ENCODE measurements at regions not wholly inside any gene's neighbourhood (a gene's known extent, or its start where the extent isn't known, plus 50 kb on each side); places are given as distances from the start of the nearest gene placed in this dataset.

DNA sequence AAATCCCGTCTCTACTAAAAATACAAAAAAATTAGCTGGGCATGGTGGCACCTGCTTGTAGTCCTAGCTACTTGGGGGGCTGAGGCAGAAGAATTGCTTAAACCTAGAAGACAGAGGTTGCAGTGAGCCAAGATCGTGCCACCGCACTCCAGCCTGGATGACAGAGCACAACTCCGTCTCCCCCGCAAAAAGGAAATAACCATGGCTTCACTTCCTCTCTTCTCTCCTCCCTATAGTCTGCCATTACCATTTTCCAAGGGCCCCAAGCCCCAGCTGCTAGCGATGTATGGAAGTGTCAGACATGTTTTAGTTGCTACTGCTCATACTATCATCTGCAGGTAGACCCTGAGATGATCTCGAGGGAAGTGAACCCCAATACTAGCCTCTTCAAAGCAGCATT is 177.3 kb upstream of the FAM9B start (continued):
- no peak for TF ChIP-seq ZNF768 (tag by site-specific recombination; IDR thresholded peaks at IDR 0.05)
- TF ChIP-seq ZNF707 (tag by site-specific recombination; IDR thresholded peaks at IDR 0.05) = no peak
- no peak for TF ChIP-seq ZFP41 (tag by site-specific recombination; IDR thresholded peaks at IDR 0.05; ENCODE audit: borderline replicate concordance)
- no peak for TF ChIP-seq ZNF660 (tag by site-specific recombination; IDR thresholded peaks at IDR 0.05)

DNA sequence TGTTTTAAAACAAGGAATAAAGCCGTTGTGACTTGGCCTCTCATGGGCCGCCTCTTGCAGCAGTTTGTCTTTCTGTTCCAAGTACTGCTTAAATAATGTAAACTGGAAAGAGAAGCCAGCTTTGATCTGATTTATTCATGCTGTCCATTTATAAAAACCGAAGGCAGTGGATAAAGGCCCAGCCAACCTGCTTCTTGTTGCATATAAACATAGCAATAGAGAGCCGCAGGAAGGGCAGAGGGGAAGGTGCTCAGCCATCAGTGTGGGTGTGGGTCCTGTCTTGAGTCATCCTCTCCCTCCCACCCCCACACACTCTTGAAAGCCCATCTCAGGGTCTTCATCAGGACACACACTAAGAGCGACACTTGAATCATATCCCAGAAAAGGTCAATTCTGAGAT is 187.9 kb upstream of the FAM9B start:
- H3K27ac ChIP-seq (ENCODE audit: extremely low read depth, low read depth, low read length) = no peak overlapping the region
- no peaks in the 10 kb centered on the region for H3K36me3 ChIP-seq (ENCODE audit: control insufficient read depth in 2 of 2, insufficient read depth in 1 of 2, low read length in 2 of 2)
- no peaks in the 10 kb centered on the region for H3K9me3 ChIP-seq (ENCODE audit: control insufficient read depth, insufficient read depth, low read depth, low read length)
- POLR2A ChIA-PET = no interaction called here
- H3K4me1 ChIP-seq (ENCODE audit: control insufficient read depth, insufficient read depth, low read length) = no peaks in the 10 kb centered on the region
- no peak overlapping the region for H3K4me3 ChIP-seq (ENCODE audit: low read depth, low read length)
- TF ChIP-seq ZNF692 (tag by site-specific recombination; IDR thresholded peaks at IDR 0.05) (no peak), ZBTB10 (tag by site-specific recombination; IDR thresholded peaks at IDR 0.05) (no peak), ZFP37 (tag by site-specific recombination; IDR thresholded peaks at IDR 0.05) (no peak), ZNF416 (tag by site-specific recombination; IDR thresholded peaks at IDR 0.05) (no peak)
- CTCF ChIA-PET = no interaction called here

DNA sequence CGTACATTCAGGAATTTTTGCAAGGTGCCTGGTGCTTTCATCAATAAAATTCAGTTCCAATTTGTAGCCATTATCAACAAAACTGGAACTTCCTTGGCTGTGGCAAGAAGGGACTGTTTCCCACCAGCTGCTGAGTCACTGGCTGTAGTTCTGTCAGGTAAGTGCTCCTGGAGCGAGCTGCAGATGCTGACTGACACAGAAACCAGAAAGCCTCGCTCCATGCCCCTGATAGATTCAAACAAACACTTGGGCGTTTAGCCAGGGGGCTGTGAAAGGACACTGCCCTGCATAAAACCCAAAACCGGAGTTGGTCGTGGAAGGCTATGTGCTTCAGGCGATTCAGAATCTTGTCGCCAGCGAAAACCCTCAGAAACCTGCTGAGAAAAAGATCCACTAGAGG is 188.4 kb upstream of the FAM9B start:
- no peaks in the 10 kb centered on the region for H3K36me3 ChIP-seq (ENCODE audit: control insufficient read depth in 2 of 2, insufficient read depth in 1 of 2, low read length in 2 of 2)
- TF ChIP-seq OSR2 (tag by site-specific recombination; IDR thresholded peaks at IDR 0.05) = no peak
- no peak for TF ChIP-seq ZNF354C (tag by site-specific recombination; IDR thresholded peaks at IDR 0.05; ENCODE audit: borderline replicate concordance, low read depth)
- TF ChIP-seq HOXA7 (CRISPR knock-in tag; IDR thresholded peaks at IDR 0.05; ENCODE audit: borderline replicate concordance) = no peak
- no peak for TF ChIP-seq ZNF664 (tag by site-specific recombination; IDR thresholded peaks at IDR 0.05)
- TF ChIP-seq ZNF791 (tag by site-specific recombination; IDR thresholded peaks at IDR 0.05) = no peak
- TF ChIP-seq, protein P1, sequence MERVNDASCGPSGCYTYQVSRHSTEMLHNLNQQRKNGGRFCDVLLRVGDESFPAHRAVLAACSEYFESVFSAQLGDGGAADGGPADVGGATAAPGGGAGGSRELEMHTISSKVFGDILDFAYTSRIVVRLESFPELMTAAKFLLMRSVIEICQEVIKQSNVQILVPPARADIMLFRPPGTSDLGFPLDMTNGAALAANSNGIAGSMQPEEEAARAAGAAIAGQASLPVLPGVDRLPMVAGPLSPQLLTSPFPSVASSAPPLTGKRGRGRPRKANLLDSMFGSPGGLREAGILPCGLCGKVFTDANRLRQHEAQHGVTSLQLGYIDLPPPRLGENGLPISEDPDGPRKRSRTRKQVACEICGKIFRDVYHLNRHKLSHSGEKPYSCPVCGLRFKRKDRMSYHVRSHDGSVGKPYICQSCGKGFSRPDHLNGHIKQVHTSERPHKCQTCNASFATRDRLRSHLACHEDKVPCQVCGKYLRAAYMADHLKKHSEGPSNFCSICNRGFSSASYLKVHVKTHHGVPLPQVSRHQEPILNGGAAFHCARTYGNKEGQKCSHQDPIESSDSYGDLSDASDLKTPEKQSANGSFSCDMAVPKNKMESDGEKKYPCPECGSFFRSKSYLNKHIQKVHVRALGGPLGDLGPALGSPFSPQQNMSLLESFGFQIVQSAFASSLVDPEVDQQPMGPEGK (tag by site-specific recombination; IDR thresholded peaks at IDR 0.05) = no peak
- no peak for TF ChIP-seq ZFP41 (tag by site-specific recombination; IDR thresholded peaks at IDR 0.05; ENCODE audit: borderline replicate concordance)
- TF ChIP-seq SP2 (tag by site-specific recombination; IDR thresholded peaks at IDR 0.05) = no peak
- TF ChIP-seq, protein P2, sequence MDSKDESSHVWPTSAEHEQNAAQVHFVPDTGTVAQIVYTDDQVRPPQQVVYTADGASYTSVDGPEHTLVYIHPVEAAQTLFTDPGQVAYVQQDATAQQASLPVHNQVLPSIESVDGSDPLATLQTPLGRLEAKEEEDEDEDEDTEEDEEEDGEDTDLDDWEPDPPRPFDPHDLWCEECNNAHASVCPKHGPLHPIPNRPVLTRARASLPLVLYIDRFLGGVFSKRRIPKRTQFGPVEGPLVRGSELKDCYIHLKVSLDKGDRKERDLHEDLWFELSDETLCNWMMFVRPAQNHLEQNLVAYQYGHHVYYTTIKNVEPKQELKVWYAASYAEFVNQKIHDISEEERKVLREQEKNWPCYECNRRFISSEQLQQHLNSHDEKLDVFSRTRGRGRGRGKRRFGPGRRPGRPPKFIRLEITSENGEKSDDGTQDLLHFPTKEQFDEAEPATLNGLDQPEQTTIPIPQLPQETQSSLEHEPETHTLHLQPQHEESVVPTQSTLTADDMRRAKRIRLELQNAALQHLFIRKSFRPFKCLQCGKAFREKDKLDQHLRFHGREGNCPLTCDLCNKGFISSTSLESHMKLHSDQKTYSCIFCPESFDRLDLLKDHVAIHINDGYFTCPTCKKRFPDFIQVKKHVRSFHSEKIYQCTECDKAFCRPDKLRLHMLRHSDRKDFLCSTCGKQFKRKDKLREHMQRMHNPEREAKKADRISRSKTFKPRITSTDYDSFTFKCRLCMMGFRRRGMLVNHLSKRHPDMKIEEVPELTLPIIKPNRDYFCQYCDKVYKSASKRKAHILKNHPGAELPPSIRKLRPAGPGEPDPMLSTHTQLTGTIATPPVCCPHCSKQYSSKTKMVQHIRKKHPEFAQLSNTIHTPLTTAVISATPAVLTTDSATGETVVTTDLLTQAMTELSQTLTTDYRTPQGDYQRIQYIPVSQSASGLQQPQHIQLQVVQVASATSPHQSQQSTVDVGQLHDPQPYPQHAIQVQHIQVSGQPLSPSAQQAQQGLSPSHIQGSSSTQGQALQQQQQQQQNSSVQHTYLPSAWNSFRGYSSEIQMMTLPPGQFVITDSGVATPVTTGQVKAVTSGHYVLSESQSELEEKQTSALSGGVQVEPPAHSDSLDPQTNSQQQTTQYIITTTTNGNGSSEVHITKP (tag by site-specific recombination; IDR thresholded peaks at IDR 0.05) = no peak
- no peak for TF ChIP-seq ZNF132 (tag by site-specific recombination; IDR thresholded peaks at IDR 0.05; ENCODE audit: borderline replicate concordance)
- TF ChIP-seq ZNF639 (tag by site-specific recombination; IDR thresholded peaks at IDR 0.05) = no peak
- no peaks in the 10 kb centered on the region for H3K4me1 ChIP-seq (ENCODE audit: control insufficient read depth, insufficient read depth, low read length)
- ChIA-PET POLR2A (no interaction called here), CTCF (no interaction called here)
- no peak overlapping the region for H3K27ac ChIP-seq (ENCODE audit: extremely low read depth, low read depth, low read length)
- H3K9me3 ChIP-seq (ENCODE audit: control insufficient read depth, insufficient read depth, low read depth, low read length) = no peaks in the 10 kb centered on the region
- H3K4me3 ChIP-seq (ENCODE audit: low read depth, low read length) = no peak overlapping the region
